ENCODE measurements at regions not wholly inside any gene's neighbourhood (a gene's known extent, or its start where the extent isn't known, plus 50 kb on each side); places are given as distances from the start of the nearest gene placed in this dataset.

GRCh38 chr11:31926106-31926505 lies 115.0 kb upstream of the PAX6 start:
- Histone ChIP-seq H3K9me3 (ENCODE audit: insufficient read depth in 2 of 2, low read depth in 1 of 2, low read length in 1 of 2) (no peaks in the 10 kb centered on the region), H2BK120ac (replicated peaks; ENCODE audit: low read depth, low read length) (no peak overlapping the region), H3K9ac (replicated peaks in 1 of 4; ENCODE audit: extremely low read depth in 1 of 4, low read depth in 3 of 4, low read length in 3 of 4) (no peak overlapping the region), H3K4me3 (ENCODE audit: extremely low read depth in 1 of 4, insufficient read depth in 2 of 4, low read depth in 3 of 4, low read length in 4 of 4) (no peak overlapping the region), H4K8ac (ENCODE audit: extremely low read depth, insufficient read depth, low read length) (no peak overlapping the region), H2BK20ac (ENCODE audit: low read length) (no peak overlapping the region), H3K36me3 (ENCODE audit: control insufficient read depth in 2 of 4, insufficient read depth in 4 of 4, low read length in 3 of 4) (no peaks in the 10 kb centered on the region), H2BK15ac (ENCODE audit: low read length) (no peak overlapping the region), H2AK5ac (ENCODE audit: low read depth, low read length) (no peak overlapping the region), H3K4ac (replicated peaks; ENCODE audit: insufficient read length, low read depth, low read length) (no peak overlapping the region), H4K5ac (ENCODE audit: insufficient read length, low read depth, low read length) (no peak overlapping the region), H3K27me3 (replicated peaks in 1 of 4; ENCODE audit: control insufficient read depth in 3 of 4, extremely low read depth in 1 of 4, insufficient read depth in 3 of 4, low read length in 3 of 4) (no peaks in the 10 kb centered on the region), H3K23ac (ENCODE audit: insufficient read length) (no peak overlapping the region), H2BK12ac (ENCODE audit: low read depth, low read length) (no peak overlapping the region), H3K4me1 (replicated peaks in 1 of 4; ENCODE audit: control insufficient read depth in 3 of 4, insufficient read depth in 4 of 4, low read length in 3 of 4) (no peaks in the 10 kb centered on the region), H3K56ac (replicated peaks; ENCODE audit: insufficient read length, low read depth, low read length) (no peak overlapping the region), H2AFZ (ENCODE audit: low read length) (no peak overlapping the region), H3K79me1 (ENCODE audit: low read depth, low read length) (no peaks in the 10 kb centered on the region), H4K91ac (replicated peaks; ENCODE audit: insufficient read length, low read length) (no peak overlapping the region), H2BK5ac (ENCODE audit: low read depth, low read length) (no peak overlapping the region), H3K79me2 (ENCODE audit: control insufficient read depth in 1 of 2, insufficient read depth in 2 of 2, low read length in 2 of 2) (no peaks in the 10 kb centered on the region), H3K4me2 (ENCODE audit: insufficient read depth in 1 of 2, low read depth in 2 of 2, low read length in 2 of 2) (no peak overlapping the region), H3K14ac (ENCODE audit: insufficient read length) (no peak overlapping the region), H4K20me1 (replicated peaks in 1 of 2; ENCODE audit: control insufficient read depth in 1 of 2, insufficient read depth in 2 of 2, low read length in 2 of 2) (no peaks in the 10 kb centered on the region), H3K18ac (ENCODE audit: extremely low read depth, low read length) (no peak overlapping the region), H3K23me2 (ENCODE audit: low read depth, low read length) (no peaks in the 10 kb centered on the region), H3K27ac (ENCODE audit: low read depth, low read length) (no peak overlapping the region)
- no peak for TF ChIP-seq CBX8 (IDR thresholded peaks at IDR 0.05; ENCODE audit: borderline replicate concordance, low read depth, low read length)
- CTCF ChIA-PET (ENCODE audit: partially characterized antibody), result interaction anchor here (0.9 to 2.6 kb wide), 4 partner anchors 8 to 38 kb away, joined by 4 to 12 read pairs (median 8); no protein-coding TSS in a partner anchor
- POLR2A ChIA-PET (ENCODE audit: partially characterized antibody), result no interaction called here
- FAIRE-seq (no peak), DNase-seq (ENCODE audit: low read depth in 1 of 2, low spot score in 2 of 2) (no peak)
- WGBS, 2 experiments (ENCODE audit: extremely low coverage in 1 of 2, insufficient coverage in 1 of 2, insufficient read length in 1 of 2, insufficient replicate concordance in 2 of 2, low coverage in 1 of 2, low lambda C conversion rate in 2 of 2, missing lambda C conversion rate in 1 of 2), result 93% methylated on average over 4 of the region's 4 CpGs; no CpG with 5 or more reads in 1 of the 2 experiments

Measured in H1 (cell line).